Astrocyte (in vitro differentiated cells and primary cell): ENCODE measurements at regions not wholly inside any gene's neighbourhood (a gene's known extent, or its start where the extent isn't known, plus 50 kb on each side); places are given as distances from the start of the nearest gene placed in this dataset.
A peak's percentile ranks its signal among the peaks of the same experiment; 100 is the strongest.

Source experiments
- DNase-seq: peaks from one replicate; pipeline ENCODE4 v3.0.0-alpha.2; 2010; ENCODE audit warnings: low read depth
- FAIRE-seq: peaks from 2 replicates; lab custom pipeline; 2011; peaks lifted over from hg19 to GRCh38; lab: Jason Lieb, UNC
- H2AFZ ChIP-seq: 2 replicates; pipeline ENCODE4 v1.6.0; 2012; ENCODE audit warnings: low read depth, low read length, inconsistent platforms
- H3K27ac ChIP-seq: 2 replicates; pipeline ENCODE4 v1.5.1; 2011; ENCODE audit warnings: low read depth, low read length, inconsistent platforms
- H3K27me3 ChIP-seq: 2 replicates; pipeline ENCODE4 v1.6.0; 2011; ENCODE audit warnings: low read length, inconsistent platforms; ENCODE audit not compliant: insufficient read depth
- H3K36me3 ChIP-seq: 2 replicates; pipeline ENCODE4 v1.5.1; 2011; ENCODE audit warnings: low read length, inconsistent platforms; ENCODE audit not compliant: insufficient read depth
- H3K4me1 ChIP-seq: 2 replicates; pipeline ENCODE4 v1.5.1; 2011; ENCODE audit warnings: low read length, inconsistent platforms; ENCODE audit not compliant: insufficient read depth
- H3K4me2 ChIP-seq: 2 replicates; pipeline ENCODE4 v1.6.0; 2012; ENCODE audit warnings: low read length, inconsistent platforms
- H3K4me3 ChIP-seq: 2 replicates; pipeline ENCODE4 v1.5.1; 2011; ENCODE audit warnings: low read depth, mild to moderate bottlenecking, low read length, inconsistent platforms; ENCODE audit not compliant: insufficient read depth
- H3K79me2 ChIP-seq: 2 replicates; pipeline ENCODE4 v1.6.0; 2012; ENCODE audit warnings: mild to moderate bottlenecking, low read length, inconsistent platforms; ENCODE audit not compliant: insufficient read depth
- H3K9ac ChIP-seq: 2 replicates; pipeline ENCODE4 v1.6.0; 2012; ENCODE audit warnings: mild to moderate bottlenecking, low read length, inconsistent platforms
- H3K9me3 ChIP-seq: 2 replicates; pipeline ENCODE4 v1.5.1; 2012; ENCODE audit warnings: low read depth, mild to moderate bottlenecking, low read length, inconsistent platforms; ENCODE audit not compliant: insufficient read depth
- H4K20me1 ChIP-seq: 2 replicates; pipeline ENCODE4 v1.6.0; 2012; ENCODE audit warnings: low read length, inconsistent platforms; ENCODE audit not compliant: insufficient read depth
- H3K27ac Mint-ChIP-seq: one replicate; pipeline ENCODE4 v1.8.0; 2021; ENCODE audit warnings: mild to moderate bottlenecking, mixed read lengths; ENCODE audit not compliant: unreplicated experiment
- H3K27me3 Mint-ChIP-seq: one replicate; pipeline ENCODE4 v1.8.0; 2021; ENCODE audit warnings: low read depth, mixed read lengths; ENCODE audit not compliant: unreplicated experiment
- H3K36me3 Mint-ChIP-seq: one replicate; pipeline ENCODE4 v1.8.0; 2021; ENCODE audit warnings: low read depth, mixed read lengths; ENCODE audit not compliant: unreplicated experiment
- H3K4me1 Mint-ChIP-seq: one replicate; pipeline ENCODE4 v1.8.0; 2021; ENCODE audit warnings: low read depth, mixed read lengths; ENCODE audit not compliant: unreplicated experiment
- H3K4me3 Mint-ChIP-seq: one replicate; pipeline ENCODE4 v1.8.0; 2021; ENCODE audit warnings: mild to moderate bottlenecking, moderate library complexity, mixed read lengths; ENCODE audit not compliant: unreplicated experiment
- H3K9me3 Mint-ChIP-seq: one replicate; pipeline ENCODE4 v1.8.0; 2021; ENCODE audit warnings: mild to moderate bottlenecking, mixed read lengths; ENCODE audit not compliant: unreplicated experiment
- CTCF ChIP-seq: IDR thresholded peaks from 2 replicates; pipeline ENCODE4 v1.5.1; 2011; ENCODE audit warnings: low read depth, mild to moderate bottlenecking, inconsistent platforms, low read length, moderate library complexity; ENCODE audit not compliant: insufficient read depth
- EZH2 ChIP-seq: IDR thresholded peaks from 2 replicates; pipeline ENCODE4 v1.6.1; 2012; ENCODE audit warnings: mild to moderate bottlenecking, low read length, inconsistent platforms; ENCODE audit not compliant: insufficient read depth

- H2AFZ ChIP-seq, result no peak overlapping the region
- no peak overlapping the region for H3K27ac Mint-ChIP-seq
- no peak overlapping the region for H3K27ac ChIP-seq
- TF ChIP-seq CTCF (no peak), EZH2 (no peak)
- no peak for DNase-seq
- no peak for FAIRE-seq
- H3K4me1 ChIP-seq, result peaks cover 8% of the 10 kb centered on the region
- H3K27me3 ChIP-seq, result no peaks in the 10 kb centered on the region
- no peaks in the 10 kb centered on the region for H3K4me1 Mint-ChIP-seq
- H3K9me3 ChIP-seq, result peaks cover 5% of the 10 kb centered on the region
- no peaks in the 10 kb centered on the region for H3K79me2 ChIP-seq
- no peak overlapping the region for H3K4me3 Mint-ChIP-seq
- no peaks in the 10 kb centered on the region for H3K36me3 Mint-ChIP-seq
- H3K4me3 ChIP-seq, result no peak overlapping the region
- H3K36me3 ChIP-seq, result no peaks in the 10 kb centered on the region
- H4K20me1 ChIP-seq, result no peaks in the 10 kb centered on the region
- peaks cover 21% of the 10 kb centered on the region for H3K27me3 Mint-ChIP-seq
- no peak overlapping the region for H3K9ac ChIP-seq
- H3K4me2 ChIP-seq, result no peak overlapping the region
- peaks cover 7% of the 10 kb centered on the region for H3K9me3 Mint-ChIP-seq
These were observed 170.1 kb downstream of the TFAP2C start for GRCh38 chr20:56799187-56799586.

DNA sequence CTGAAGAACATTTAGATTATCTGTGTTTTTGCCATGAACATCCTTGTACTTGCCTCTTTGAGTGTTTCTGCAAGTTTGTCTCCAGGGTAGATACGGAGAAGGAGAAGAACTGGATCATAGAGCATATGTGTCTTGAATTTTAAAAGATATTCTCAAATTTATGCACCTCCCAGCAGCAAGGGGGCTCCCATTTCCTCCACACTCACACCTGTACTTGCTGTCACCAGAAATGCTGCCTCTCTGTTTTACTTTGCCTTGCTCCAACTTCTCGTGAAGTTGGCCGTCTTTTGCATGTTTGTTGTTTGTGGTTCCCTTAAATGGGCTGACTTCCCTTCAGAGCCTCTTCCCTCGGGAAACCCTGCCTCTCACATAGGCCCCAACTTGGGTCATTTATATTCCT is 171.0 kb downstream of the TFAP2C start:
- Histone ChIP-seq H3K9ac (no peak overlapping the region), H3K9me3 (peaks cover 5% of the 10 kb centered on the region), H2AFZ (no peak overlapping the region), H3K79me2 (no peaks in the 10 kb centered on the region), H3K4me1 (peaks cover 17% of the 10 kb centered on the region), H3K27ac (no peak overlapping the region), H3K4me3 (no peak overlapping the region), H3K27me3 (no peaks in the 10 kb centered on the region), H3K4me2 (no peak overlapping the region), H3K36me3 (no peaks in the 10 kb centered on the region), H4K20me1 (no peaks in the 10 kb centered on the region)
- no peaks in the 10 kb centered on the region for H3K36me3 Mint-ChIP-seq
- no peak for FAIRE-seq
- no peaks in the 10 kb centered on the region for H3K4me1 Mint-ChIP-seq
- H3K27ac Mint-ChIP-seq, result no peak overlapping the region
- DNase-seq, result no peak
- H3K9me3 Mint-ChIP-seq, result peaks cover 7% of the 10 kb centered on the region
- peaks cover 21% of the 10 kb centered on the region for H3K27me3 Mint-ChIP-seq
- no peak overlapping the region for H3K4me3 Mint-ChIP-seq
- TF ChIP-seq EZH2, result no peak
- TF ChIP-seq CTCF, result no peak

GRCh38 chr20:56801971-56802755 is 173.1 kb downstream of the TFAP2C start:
- Histone ChIP-seq H3K4me1 (peaks cover 18% of the 10 kb centered on the region), H4K20me1 (no peaks in the 10 kb centered on the region), H3K9me3 (peaks cover 5% of the 10 kb centered on the region), H3K27ac (no peak overlapping the region), H3K36me3 (no peaks in the 10 kb centered on the region), H3K4me3 (no peak overlapping the region), H3K4me2 (peak overlapping the region; percentile 56), H3K27me3 (no peaks in the 10 kb centered on the region), H3K9ac (no peak overlapping the region), H3K79me2 (no peaks in the 10 kb centered on the region), H2AFZ (no peak overlapping the region)
- H3K27me3 Mint-ChIP-seq, result peaks cover 21% of the 10 kb centered on the region
- H3K4me3 Mint-ChIP-seq, result no peak overlapping the region
- H3K4me1 Mint-ChIP-seq, result no peaks in the 10 kb centered on the region
- no peak overlapping the region for H3K27ac Mint-ChIP-seq
- H3K9me3 Mint-ChIP-seq, result peaks cover 7% of the 10 kb centered on the region
- FAIRE-seq (no peak), DNase-seq (peak; percentile 67)
- TF ChIP-seq CTCF (no peak), EZH2 (no peak)
- no peaks in the 10 kb centered on the region for H3K36me3 Mint-ChIP-seq
